ENCODE measurements at regions not wholly inside any gene's neighbourhood (a gene's known extent, or its start where the extent isn't known, plus 50 kb on each side); places are given as distances from the start of the nearest gene placed in this dataset.

GRCh38 chr1:34671887-34672286 is 83.0 kb upstream of the GJB5 start (continued):
- TF ChIP-seq, protein P1, sequence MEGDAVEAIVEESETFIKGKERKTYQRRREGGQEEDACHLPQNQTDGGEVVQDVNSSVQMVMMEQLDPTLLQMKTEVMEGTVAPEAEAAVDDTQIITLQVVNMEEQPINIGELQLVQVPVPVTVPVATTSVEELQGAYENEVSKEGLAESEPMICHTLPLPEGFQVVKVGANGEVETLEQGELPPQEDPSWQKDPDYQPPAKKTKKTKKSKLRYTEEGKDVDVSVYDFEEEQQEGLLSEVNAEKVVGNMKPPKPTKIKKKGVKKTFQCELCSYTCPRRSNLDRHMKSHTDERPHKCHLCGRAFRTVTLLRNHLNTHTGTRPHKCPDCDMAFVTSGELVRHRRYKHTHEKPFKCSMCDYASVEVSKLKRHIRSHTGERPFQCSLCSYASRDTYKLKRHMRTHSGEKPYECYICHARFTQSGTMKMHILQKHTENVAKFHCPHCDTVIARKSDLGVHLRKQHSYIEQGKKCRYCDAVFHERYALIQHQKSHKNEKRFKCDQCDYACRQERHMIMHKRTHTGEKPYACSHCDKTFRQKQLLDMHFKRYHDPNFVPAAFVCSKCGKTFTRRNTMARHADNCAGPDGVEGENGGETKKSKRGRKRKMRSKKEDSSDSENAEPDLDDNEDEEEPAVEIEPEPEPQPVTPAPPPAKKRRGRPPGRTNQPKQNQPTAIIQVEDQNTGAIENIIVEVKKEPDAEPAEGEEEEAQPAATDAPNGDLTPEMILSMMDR (IDR thresholded peaks at IDR 0.05; ENCODE audit: low read depth, low read length, missing input control), result no peak
- TF ChIP-seq FOXA1 (IDR thresholded peaks at IDR 0.05), result no peak
- TF ChIP-seq SP1 (IDR thresholded peaks at IDR 0.05), result no peak
- no peak for TF ChIP-seq HNF4G (IDR thresholded peaks at IDR 0.05)
- TF ChIP-seq TAF1 (conservative IDR thresholded peaks at IDR 0.05), result no peak
- no peak for TF ChIP-seq RAD21 (IDR thresholded peaks at IDR 0.05)

DNA sequence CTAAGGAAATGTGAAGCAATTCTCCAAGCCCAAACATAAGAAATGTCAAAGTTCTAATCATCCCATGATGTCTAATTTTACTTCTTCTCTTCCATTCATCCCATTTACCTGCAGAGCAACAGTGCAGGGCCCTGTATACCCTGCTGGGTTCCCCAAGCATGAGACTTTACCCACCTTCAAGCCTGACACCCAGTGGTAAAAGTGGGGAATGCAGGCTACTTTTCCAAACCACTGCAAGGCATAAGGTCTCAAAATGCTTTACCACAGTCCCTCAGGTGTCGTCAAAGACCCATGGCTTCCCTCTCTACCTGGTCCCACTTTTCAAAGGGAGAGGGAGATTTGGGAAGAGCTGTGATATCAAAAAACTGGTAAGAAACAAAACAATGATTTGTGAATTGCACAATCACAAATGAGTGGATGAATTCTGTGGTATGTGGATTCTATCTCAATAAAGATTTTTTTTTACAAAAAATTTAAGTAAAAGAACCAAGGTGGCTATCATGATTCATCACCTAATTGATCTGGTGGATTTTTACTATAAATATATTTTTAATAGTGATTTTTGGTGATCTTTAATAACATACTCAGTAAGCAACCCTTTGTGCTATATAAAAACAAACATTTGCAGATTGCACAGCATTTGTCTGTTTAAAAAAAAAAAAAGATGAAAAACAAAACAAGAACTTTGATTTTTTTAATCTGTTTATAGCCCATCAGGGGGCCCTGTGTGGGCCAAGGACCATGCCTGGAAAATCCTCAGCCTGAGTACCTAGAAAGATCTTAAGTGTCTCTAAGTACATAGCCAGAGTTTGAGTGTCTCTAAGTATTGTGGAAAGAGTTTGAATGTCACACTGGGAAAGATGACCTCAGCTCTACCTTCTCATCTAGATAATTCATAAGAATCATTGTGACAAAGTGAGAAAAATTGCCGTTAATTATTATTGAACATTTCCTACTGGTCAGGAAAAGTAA is 73.1 kb upstream of the GJB5 start:
- no peaks in the 10 kb centered on the region for H3K27me3 ChIP-seq (ENCODE audit: control insufficient read depth in 4 of 4, insufficient read depth in 4 of 4, low read length in 3 of 4)
- H3K9ac ChIP-seq (ENCODE audit: low read depth in 1 of 2, low read length in 2 of 2), result no peak overlapping the region
- H3K4me3 ChIP-seq (ENCODE audit: low read depth in 1 of 3, low read length in 3 of 3), result no peak overlapping the region
- no peaks in the 10 kb centered on the region for H3K4me1 ChIP-seq (ENCODE audit: control insufficient read depth in 4 of 4, insufficient read depth in 4 of 4, low read length in 3 of 4)
- TF ChIP-seq, protein P1 (IDR thresholded peaks at IDR 0.05; ENCODE audit: low read depth, low read length, missing input control), result peak; percentile 73
- TF ChIP-seq, protein P2, sequence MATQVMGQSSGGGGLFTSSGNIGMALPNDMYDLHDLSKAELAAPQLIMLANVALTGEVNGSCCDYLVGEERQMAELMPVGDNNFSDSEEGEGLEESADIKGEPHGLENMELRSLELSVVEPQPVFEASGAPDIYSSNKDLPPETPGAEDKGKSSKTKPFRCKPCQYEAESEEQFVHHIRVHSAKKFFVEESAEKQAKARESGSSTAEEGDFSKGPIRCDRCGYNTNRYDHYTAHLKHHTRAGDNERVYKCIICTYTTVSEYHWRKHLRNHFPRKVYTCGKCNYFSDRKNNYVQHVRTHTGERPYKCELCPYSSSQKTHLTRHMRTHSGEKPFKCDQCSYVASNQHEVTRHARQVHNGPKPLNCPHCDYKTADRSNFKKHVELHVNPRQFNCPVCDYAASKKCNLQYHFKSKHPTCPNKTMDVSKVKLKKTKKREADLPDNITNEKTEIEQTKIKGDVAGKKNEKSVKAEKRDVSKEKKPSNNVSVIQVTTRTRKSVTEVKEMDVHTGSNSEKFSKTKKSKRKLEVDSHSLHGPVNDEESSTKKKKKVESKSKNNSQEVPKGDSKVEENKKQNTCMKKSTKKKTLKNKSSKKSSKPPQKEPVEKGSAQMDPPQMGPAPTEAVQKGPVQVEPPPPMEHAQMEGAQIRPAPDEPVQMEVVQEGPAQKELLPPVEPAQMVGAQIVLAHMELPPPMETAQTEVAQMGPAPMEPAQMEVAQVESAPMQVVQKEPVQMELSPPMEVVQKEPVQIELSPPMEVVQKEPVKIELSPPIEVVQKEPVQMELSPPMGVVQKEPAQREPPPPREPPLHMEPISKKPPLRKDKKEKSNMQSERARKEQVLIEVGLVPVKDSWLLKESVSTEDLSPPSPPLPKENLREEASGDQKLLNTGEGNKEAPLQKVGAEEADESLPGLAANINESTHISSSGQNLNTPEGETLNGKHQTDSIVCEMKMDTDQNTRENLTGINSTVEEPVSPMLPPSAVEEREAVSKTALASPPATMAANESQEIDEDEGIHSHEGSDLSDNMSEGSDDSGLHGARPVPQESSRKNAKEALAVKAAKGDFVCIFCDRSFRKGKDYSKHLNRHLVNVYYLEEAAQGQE (IDR thresholded peaks at IDR 0.05), result no peak
- TF ChIP-seq HNF4A (conservative IDR thresholded peaks at IDR 0.05) (peak in 1 of 2 donors; percentile 15), RXRA (IDR thresholded peaks at IDR 0.05) (no peak), ATF3 (IDR thresholded peaks at IDR 0.05) (no peak), ZBTB33 (IDR thresholded peaks at IDR 0.05) (no peak), RAD21 (IDR thresholded peaks at IDR 0.05) (peak; percentile 76 to 81), HNF4G (IDR thresholded peaks at IDR 0.05) (no peak)
- WGBS, result 51% methylated on average over 2 of the region's 2 CpGs
- no peaks in the 10 kb centered on the region for H3K9me3 ChIP-seq (ENCODE audit: control insufficient read depth in 4 of 4, low read length in 3 of 4)
- H3K27ac ChIP-seq (ENCODE audit: low read depth in 1 of 2, low read length in 2 of 2), result no peak overlapping the region
- H3K36me3 ChIP-seq (ENCODE audit: control insufficient read depth in 4 of 4, insufficient read depth in 3 of 4, low read depth in 1 of 4, low read length in 3 of 4), result no peaks in the 10 kb centered on the region
- peak; percentile 60 for DNase-seq (ENCODE audit: low spot score)

All from liver (tissue), 8 donors.